ENCODE measurements at regions not wholly inside any gene's neighbourhood (a gene's known extent, or its start where the extent isn't known, plus 50 kb on each side); places are given as distances from the start of the nearest gene placed in this dataset.

- no peaks in the 10 kb centered on the region for H3K4me1 ChIP-seq
- H3K27ac ChIP-seq: no peak overlapping the region
- FAIRE-seq (no peak), ATAC-seq (no peak), DNase-seq (no peak)
- H3K9me3 ChIP-seq: no peaks in the 10 kb centered on the region
- H3K4me3 ChIP-seq: no peak overlapping the region
- no peak for TF ChIP-seq CTCF (IDR thresholded peaks at IDR 0.05)
- 68 to 70% methylated on average over 3 to 4 of the region's 4 CpGs for WGBS, 2 donors
- H3K36me3 ChIP-seq: no peaks in the 10 kb centered on the region
- intact Hi-C loops (cut with DNase I): no loop called here
- H3K27me3 ChIP-seq: no peaks in the 10 kb centered on the region
Observed at GRCh38 chr2:204177251-204177976, 240.9 kb downstream of the ICOS start.

- H3K4me3 ChIP-seq: no peak overlapping the region
- H3K9me3 ChIP-seq: no peaks in the 10 kb centered on the region
- no peaks in the 10 kb centered on the region for H3K4me1 ChIP-seq
- TF ChIP-seq CTCF (IDR thresholded peaks at IDR 0.05): peak; percentile 29 to 57 (median 54)
- no peak overlapping the region for H3K27ac ChIP-seq
- intact Hi-C loops (cut with DNase I): no loop called here
- WGBS, 2 donors: 36 to 49% methylated on average over 3 of the region's 3 CpGs
- no peak for FAIRE-seq
- DNase-seq: peak in 4 of 6 donors; percentile 17 to 73 (median 46)
- ATAC-seq: peak; percentile 66 to 81 (median 76)
- no peaks in the 10 kb centered on the region for H3K27me3 ChIP-seq
- no peaks in the 10 kb centered on the region for H3K36me3 ChIP-seq
Observed at GRCh38 chr2:204177977-204178522, 241.5 kb downstream of the ICOS start.

- no peak for TF ChIP-seq CTCF (IDR thresholded peaks at IDR 0.05)
- WGBS, 2 donors: 58 to 64% methylated on average over 1 of the region's 1 CpG
Observed at GRCh38 chr2:204180649-204181048, 244.1 kb downstream of the ICOS start.

GRCh38 chr2:204183608-204184007, 247.0 kb downstream of the ICOS start:
- WGBS, 2 donors: 11 to 12% methylated on average over 4 of the region's 4 CpGs
- intact Hi-C loops (cut with DNase I): no loop called here
- no peak for TF ChIP-seq CTCF (IDR thresholded peaks at IDR 0.05)
- FAIRE-seq: no peak
- Histone ChIP-seq H3K27me3 (no peaks in the 10 kb centered on the region), H3K4me1 (peaks cover 0 to 19% (median 13%) of the 10 kb centered on the region in 3 donors), H3K27ac (no peak overlapping the region), H3K36me3 (no peaks in the 10 kb centered on the region), H3K9me3 (no peaks in the 10 kb centered on the region), H3K4me3 (no peak overlapping the region)
- no peak for DNase-seq
- ATAC-seq: peak; percentile 24 to 72 (median 56)

More at GRCh38 chr2:204180649-204181048, 244.1 kb downstream of the ICOS start:
- H3K27ac ChIP-seq: no peak overlapping the region
- no peak overlapping the region for H3K4me3 ChIP-seq
- ATAC-seq: no peak
- intact Hi-C loops (cut with DNase I): no loop called here
- no peaks in the 10 kb centered on the region for H3K9me3 ChIP-seq
- H3K36me3 ChIP-seq: no peaks in the 10 kb centered on the region
- DNase-seq: no peak
- no peaks in the 10 kb centered on the region for H3K27me3 ChIP-seq
- peaks cover 0 to 10% (median 4%) of the 10 kb centered on the region in 3 donors for H3K4me1 ChIP-seq
- FAIRE-seq: no peak

GRCh38 chr2:204184226-204184625, 247.7 kb downstream of the ICOS start:
- no peaks in the 10 kb centered on the region for H3K36me3 ChIP-seq
- no peaks in the 10 kb centered on the region for H3K27me3 ChIP-seq
- 65 to 73% methylated on average over 4 of the region's 4 CpGs for WGBS, 2 donors
- DNase-seq: no peak
- intact Hi-C loops (cut with DNase I): no loop called here
- TF ChIP-seq CTCF (IDR thresholded peaks at IDR 0.05): no peak
- no peak overlapping the region for H3K27ac ChIP-seq
- no peak for FAIRE-seq
- no peak overlapping the region for H3K4me3 ChIP-seq
- peaks cover 0 to 19% (median 13%) of the 10 kb centered on the region in 3 donors for H3K4me1 ChIP-seq
- no peaks in the 10 kb centered on the region for H3K9me3 ChIP-seq
- no peak for ATAC-seq

Data from pancreas (tissue), 10 donors.